OCI-LY7 (cell line): ENCODE measurements at regions not wholly inside any gene's neighbourhood (a gene's known extent, or its start where the extent isn't known, plus 50 kb on each side); places are given as distances from the start of the nearest gene placed in this dataset.

ENCODE experiments used
- CTCF ChIP-seq: fragments of 200-600 bp; sonication (generic); conservative IDR thresholded peaks from 2 replicates; pipeline ENCODE4 v1.5.1; 2014; ENCODE audit warnings: mild to moderate bottlenecking, antibody characterized with exemption, low read length, moderate library complexity, mixed read lengths
- EZH2phosphoT487 ChIP-seq: fragments of 200-600 bp; sonication (generic); IDR thresholded peaks from 2 replicates; pipeline ENCODE4 v1.6.1; 2018; ENCODE audit warnings: low read depth, borderline replicate concordance, mild to moderate bottlenecking, mixed run types, antibody characterized with exemption, low read length, moderate library complexity, mixed read lengths

- TF ChIP-seq CTCF, result no peak
- no peak for TF ChIP-seq EZH2phosphoT487
Observed at GRCh38 chr7:19305698-19306097, 160.5 kb upstream of the FERD3L start.
